GM23338 (cell line): ENCODE measurements at regions not wholly inside any gene's neighbourhood (a gene's known extent, or its start where the extent isn't known, plus 50 kb on each side); places are given as distances from the start of the nearest gene placed in this dataset.

Experiments used
- CREB1 ChIP-seq: fragments of 250-450 bp; sonication (Bioruptor Pico); IDR thresholded peaks from 2 replicates; pipeline ENCODE4 v1.5.0; 2020; ENCODE audit warnings: low read depth, mild to moderate bottlenecking, moderate library complexity
- CTCF ChIP-seq, 2 experiments: fragments of 200-600 bp in 1 of 2; sonication (generic) in 1 of 2; conservative IDR thresholded peaks; 2 replicates each; pipeline versions ENCODE4 v1.5.1 to v1.6.1; 2016 to 2017; ENCODE audit warnings: antibody characterized with exemption in 2 of 2, low read depth in 2 of 2, mild to moderate bottlenecking in 2 of 2, moderate library complexity in 1 of 2
- EZH2 ChIP-seq: fragments of 200-600 bp; sonication (generic); IDR thresholded peaks from one replicate; pipeline ENCODE4 v1.8.0; 2017; ENCODE audit warnings: antibody characterized with exemption, mild to moderate bottlenecking, low read depth; ENCODE audit not compliant: unreplicated experiment
- NANOG ChIP-seq: IDR thresholded peaks from 2 replicates; pipeline ENCODE4 v1.6.1; 2016; ENCODE audit warnings: antibody characterized with exemption, borderline replicate concordance

- TF ChIP-seq CTCF (conservative IDR thresholded peaks at IDR 0.05; ENCODE audit: low read depth in 2 of 2) (no peak), CREB1 (CRISPR knock-in tag) (no peak), EZH2 (no peak), NANOG (no peak)
Measured at GRCh38 chr9:28410411-28410810, 837.1 kb upstream of the C9orf72 start.
